ENCODE measurements at regions not wholly inside any gene's neighbourhood (a gene's known extent, or its start where the extent isn't known, plus 50 kb on each side); places are given as distances from the start of the nearest gene placed in this dataset.

- Histone ChIP-seq H3K9me3 (ENCODE audit: low read depth) (no peaks in the 10 kb centered on the region), H3K4me3 (no peak overlapping the region), H3K4me1 (ENCODE audit: low read depth) (no peaks in the 10 kb centered on the region), H3K27ac (no peak overlapping the region), H3K36me3 (no peaks in the 10 kb centered on the region), H3K27me3 (no peaks in the 10 kb centered on the region)
- no peak for TF ChIP-seq CTCF (IDR thresholded peaks at IDR 0.05; ENCODE audit: low read depth, low read length)
- DNase-seq (ENCODE audit: low read depth in 1 of 2, low spot score in 1 of 2): no peak
Measured at GRCh38 chr10:107665459-107665858, 501.0 kb upstream of the SORCS1 start.

DNA sequence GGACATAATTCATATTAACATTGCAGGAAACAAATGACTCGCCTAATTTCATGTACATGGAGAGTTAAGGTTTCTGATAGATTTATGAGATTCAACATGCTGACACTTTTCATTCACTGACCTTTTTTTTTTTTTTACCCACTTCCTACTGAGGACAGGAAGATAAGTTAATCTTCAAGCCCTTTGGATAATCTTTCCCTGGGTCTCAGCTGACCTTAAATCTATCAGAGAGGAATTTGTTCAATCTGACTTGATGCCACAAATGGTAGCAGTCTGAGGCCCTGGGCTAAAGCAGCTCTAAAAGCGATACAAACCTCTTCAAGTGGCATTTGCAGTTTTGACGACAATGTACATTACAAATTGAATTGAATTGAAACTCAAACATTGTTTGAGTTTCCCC, 493.3 kb upstream of the SORCS1 start:
- TF ChIP-seq CTCF (IDR thresholded peaks at IDR 0.05; ENCODE audit: low read depth, low read length): no peak
- H3K4me3 ChIP-seq: no peak overlapping the region
- no peaks in the 10 kb centered on the region for H3K27me3 ChIP-seq
- DNase-seq (ENCODE audit: low read depth in 1 of 2, low spot score in 1 of 2): peak in 1 of 2 donors; percentile 10
- H3K27ac ChIP-seq: no peak overlapping the region
- H3K9me3 ChIP-seq (ENCODE audit: low read depth): no peaks in the 10 kb centered on the region
- no peaks in the 10 kb centered on the region for H3K36me3 ChIP-seq
- H3K4me1 ChIP-seq (ENCODE audit: low read depth): peaks cover 4% of the 10 kb centered on the region

GRCh38 chr10:107656932-107657331, 492.4 kb upstream of the SORCS1 start:
- Histone ChIP-seq H3K27me3 (no peaks in the 10 kb centered on the region), H3K4me1 (ENCODE audit: low read depth) (peaks cover 4% of the 10 kb centered on the region), H3K4me3 (no peak overlapping the region), H3K9me3 (ENCODE audit: low read depth) (no peaks in the 10 kb centered on the region), H3K27ac (no peak overlapping the region), H3K36me3 (no peaks in the 10 kb centered on the region)
- no peak for DNase-seq (ENCODE audit: low read depth in 1 of 2, low spot score in 1 of 2)
- no peak for TF ChIP-seq CTCF (IDR thresholded peaks at IDR 0.05; ENCODE audit: low read depth, low read length)

DNA sequence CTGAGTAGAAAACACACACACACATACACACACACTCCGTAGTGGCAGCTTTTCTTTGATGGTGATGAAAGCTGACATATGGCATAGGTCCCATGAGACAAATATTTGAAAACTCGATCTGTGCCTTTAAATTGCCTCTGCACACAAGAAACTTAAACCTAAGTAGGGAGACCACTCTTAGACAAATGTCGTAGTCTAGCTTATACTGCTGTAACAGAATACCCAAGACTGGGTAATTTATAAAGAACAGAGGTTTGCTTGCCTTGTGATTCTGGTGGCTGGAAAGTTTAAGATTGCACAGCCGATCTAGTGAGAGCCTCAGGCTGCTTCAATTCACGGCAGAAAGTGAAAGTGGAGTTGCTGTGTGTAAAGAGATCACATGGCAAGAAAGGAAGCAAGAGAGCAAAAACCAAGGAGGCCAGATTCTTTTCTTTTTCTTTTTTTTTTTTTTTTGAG, 489.4 kb upstream of the SORCS1 start:
- Histone ChIP-seq H3K36me3 (no peaks in the 10 kb centered on the region), H3K27me3 (no peaks in the 10 kb centered on the region), H3K27ac (no peak overlapping the region), H3K4me3 (no peak overlapping the region), H3K4me1 (ENCODE audit: low read depth) (peaks cover 4% of the 10 kb centered on the region), H3K9me3 (ENCODE audit: low read depth) (no peaks in the 10 kb centered on the region)
- peak in 1 of 2 donors; percentile 62 for DNase-seq (ENCODE audit: low read depth in 1 of 2, low spot score in 1 of 2)
- no peak for TF ChIP-seq CTCF (IDR thresholded peaks at IDR 0.05; ENCODE audit: low read depth, low read length)

DNA sequence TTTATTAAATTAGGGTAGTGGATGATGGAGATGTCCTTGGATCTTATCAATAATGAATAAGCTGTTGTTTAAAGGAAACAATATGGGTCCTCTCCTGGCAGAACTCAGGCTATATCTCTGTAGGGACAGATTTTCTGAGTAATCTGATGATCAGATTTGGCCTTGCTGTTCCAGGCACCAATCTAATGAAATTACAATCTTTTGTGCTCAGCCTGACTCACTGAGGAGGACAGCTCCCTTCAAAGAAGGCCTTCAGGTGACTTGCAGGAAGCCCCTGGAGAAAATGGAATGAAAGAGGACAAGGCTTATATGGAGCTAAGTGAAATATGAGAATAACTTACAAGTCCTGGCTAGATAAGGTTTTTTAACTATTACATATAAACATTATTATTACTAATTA, 486.4 kb upstream of the SORCS1 start:
- Histone ChIP-seq H3K36me3 (no peaks in the 10 kb centered on the region), H3K27me3 (no peaks in the 10 kb centered on the region), H3K4me3 (no peak overlapping the region), H3K27ac (no peak overlapping the region), H3K4me1 (ENCODE audit: low read depth) (no peaks in the 10 kb centered on the region), H3K9me3 (ENCODE audit: low read depth) (no peaks in the 10 kb centered on the region)
- TF ChIP-seq CTCF (IDR thresholded peaks at IDR 0.05; ENCODE audit: low read depth, low read length): no peak
- DNase-seq (ENCODE audit: low read depth in 1 of 2, low spot score in 1 of 2): no peak

DNA sequence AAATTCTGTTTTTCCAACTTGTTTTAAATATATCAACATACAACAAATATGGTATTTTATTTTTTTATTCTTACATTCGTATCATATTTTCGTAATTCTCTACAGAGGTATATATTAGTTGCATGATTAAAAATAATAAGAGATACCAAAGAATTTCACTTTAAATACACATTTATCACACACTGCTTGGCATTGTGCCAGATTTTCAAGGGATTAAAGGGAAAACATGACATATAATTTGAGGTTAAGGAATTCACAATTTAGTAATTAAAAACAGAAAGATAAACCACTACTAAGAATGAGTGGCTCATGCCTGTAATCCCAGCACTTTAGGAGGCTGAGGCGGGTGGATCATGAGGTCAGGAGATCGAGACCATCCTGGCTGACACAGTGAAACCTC, 484.7 kb upstream of the SORCS1 start:
- DNase-seq (ENCODE audit: low read depth in 1 of 2, low spot score in 1 of 2): no peak
- TF ChIP-seq CTCF (IDR thresholded peaks at IDR 0.05; ENCODE audit: low read depth, low read length): no peak
- no peaks in the 10 kb centered on the region for H3K4me1 ChIP-seq (ENCODE audit: low read depth)
- no peak overlapping the region for H3K4me3 ChIP-seq
- no peak overlapping the region for H3K27ac ChIP-seq
- no peaks in the 10 kb centered on the region for H3K27me3 ChIP-seq
- H3K36me3 ChIP-seq: no peaks in the 10 kb centered on the region
- H3K9me3 ChIP-seq (ENCODE audit: low read depth): no peaks in the 10 kb centered on the region
